Transverse colon (tissue), 4 donors: ENCODE measurements at regions not wholly inside any gene's neighbourhood (a gene's known extent, or its start where the extent isn't known, plus 50 kb on each side); places are given as distances from the start of the nearest gene placed in this dataset.
A peak's percentile ranks its signal among the peaks of the same experiment; 100 is the strongest.

ENCODE experiments used
- DNase-seq: peaks from one replicate; pipeline ENCODE4 v3.0.0-alpha.2; 2019
- H3K27ac ChIP-seq, 4 donors: fragments of 200-600 bp; sonication (generic); 2 replicates each; pipeline ENCODE4 v1.5.1; 2016 to 2018; ENCODE audit warnings: inconsistent platforms in 4 of 4
- H3K27me3 ChIP-seq: fragments of 200-600 bp; sonication (generic); 2 replicates; pipeline ENCODE4 v1.5.1; 2017; ENCODE audit warnings: inconsistent platforms
- H3K36me3 ChIP-seq, 4 donors: fragments of 200-600 bp; sonication (generic); 2 replicates each; pipeline ENCODE4 v1.5.1; 2017 to 2019; ENCODE audit warnings: inconsistent platforms in 4 of 4
- H3K4me1 ChIP-seq, 4 donors: fragments of 200-600 bp; sonication (generic); 2 replicates each; pipeline ENCODE4 v1.5.1; 2017 to 2020; ENCODE audit warnings: inconsistent platforms in 4 of 4
- H3K4me3 ChIP-seq, 4 donors: fragments of 200-600 bp; sonication (generic); 1 replicate in 1 of 4; 2 replicates in 3 of 4; pipeline versions ENCODE4 v1.5.1 to v1.6.1; 2017 to 2019; ENCODE audit warnings: inconsistent platforms in 4 of 4
- H3K9me3 ChIP-seq, 2 donors: fragments of 200-600 bp; sonication (generic); 2 replicates each; pipeline ENCODE4 v1.5.1; 2017 to 2019; ENCODE audit warnings: inconsistent platforms in 2 of 2
- EP300 ChIP-seq: sonication (generic); formaldehyde crosslinking; IDR thresholded peaks from one replicate; pipeline ENCODE4 v1.6.1; 2017; ENCODE audit warnings: antibody characterized with exemption, low read depth
- POLR2A ChIP-seq: fragments of 450-650 bp; IDR thresholded peaks from one replicate; pipeline ENCODE4 v1.6.1; 2016; ENCODE audit warnings: antibody characterized with exemption, mild to moderate bottlenecking, moderate library complexity
- POLR2AphosphoS5 ChIP-seq, 3 donors: sonication (generic); formaldehyde crosslinking; IDR thresholded peaks; one replicate each; pipeline ENCODE4 v1.6.1; 2016; ENCODE audit warnings: antibody characterized with exemption in 3 of 3
- WGBS, 2 donors: methylation state at CpG; one replicate each; pipeline ENCODE4 v1.1.5; 2018; ENCODE audit warnings: low coverage in 1 of 2; 5-methylcytosine and 5-hydroxymethylcytosine counted together
- in situ Hi-C, 4 donors: fragments of 200-750 bp; cut with MboI; loops; one replicate each; pipeline versions ENCODE4 v1.15.0 to v1.15.1; 2017; ENCODE audit warnings: low sequenced_read_pairs in 3 of 4, low pct_ligation_motif_present in 1 of 4, low pct_unique_long_range_greater_than_20kb in 1 of 4
- intact Hi-C: fragments of 100-400 bp; cut with DNase I; formaldehyde crosslinking; loops from one replicate; pipeline ENCODE4 v1.15.1; 2023; ENCODE audit warnings: low total_unique reads
- TF ChIP-seq, protein P1 (sequence below), 5 experiments: fragments of 200-600 bp in 3 of 5; fragments of 450-650 bp in 2 of 5; sonication (generic) in 3 of 5; IDR thresholded peaks; 1 replicate in 2 of 5; 2 replicates in 3 of 5; pipeline ENCODE4 v1.5.1; 2016 to 2017; ENCODE audit warnings: antibody characterized with exemption in 5 of 5, inconsistent platforms in 3 of 5, mild to moderate bottlenecking in 2 of 5, moderate library complexity in 1 of 5

- Histone ChIP-seq H3K4me1 (peaks cover 4 to 6% (median 5%) of the 10 kb centered on the region in 4 donors), H3K9me3 (no peaks in the 10 kb centered on the region), H3K27ac (no peak overlapping the region), H3K4me3 (peak overlapping the region in 1 of 4 donors; percentile 33), H3K27me3 (peaks cover 49% of the 10 kb centered on the region), H3K36me3 (no peaks in the 10 kb centered on the region)
- TF ChIP-seq, protein P1, sequence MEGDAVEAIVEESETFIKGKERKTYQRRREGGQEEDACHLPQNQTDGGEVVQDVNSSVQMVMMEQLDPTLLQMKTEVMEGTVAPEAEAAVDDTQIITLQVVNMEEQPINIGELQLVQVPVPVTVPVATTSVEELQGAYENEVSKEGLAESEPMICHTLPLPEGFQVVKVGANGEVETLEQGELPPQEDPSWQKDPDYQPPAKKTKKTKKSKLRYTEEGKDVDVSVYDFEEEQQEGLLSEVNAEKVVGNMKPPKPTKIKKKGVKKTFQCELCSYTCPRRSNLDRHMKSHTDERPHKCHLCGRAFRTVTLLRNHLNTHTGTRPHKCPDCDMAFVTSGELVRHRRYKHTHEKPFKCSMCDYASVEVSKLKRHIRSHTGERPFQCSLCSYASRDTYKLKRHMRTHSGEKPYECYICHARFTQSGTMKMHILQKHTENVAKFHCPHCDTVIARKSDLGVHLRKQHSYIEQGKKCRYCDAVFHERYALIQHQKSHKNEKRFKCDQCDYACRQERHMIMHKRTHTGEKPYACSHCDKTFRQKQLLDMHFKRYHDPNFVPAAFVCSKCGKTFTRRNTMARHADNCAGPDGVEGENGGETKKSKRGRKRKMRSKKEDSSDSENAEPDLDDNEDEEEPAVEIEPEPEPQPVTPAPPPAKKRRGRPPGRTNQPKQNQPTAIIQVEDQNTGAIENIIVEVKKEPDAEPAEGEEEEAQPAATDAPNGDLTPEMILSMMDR (IDR thresholded peaks at IDR 0.05): peak; percentile 70 to 95 (median 86)
- TF ChIP-seq EP300 (no peak), POLR2AphosphoS5 (IDR thresholded peaks at IDR 0.05) (no peak), POLR2A (no peak)
- intact Hi-C loops (no loop called here), in situ Hi-C loops (no loop called here)
- peak; percentile 72 for DNase-seq
- 8 to 15% methylated on average over 19 to 33 of the region's 33 CpGs for WGBS, 2 donors
Measured at GRCh38 chr17:79400989-79401703, 209.7 kb downstream of the RBFOX3 start.

- H3K9me3 ChIP-seq: no peaks in the 10 kb centered on the region
- no peak for DNase-seq
- no peak overlapping the region for H3K27ac ChIP-seq
- in situ Hi-C loops: loop anchor here (10.0 to 25.0 kb wide), 3 partner anchors 287 to 345 kb away; partner anchors contain the start of gene ENGASE (in 2 of the 4)
- TF ChIP-seq POLR2A: no peak
- no peak for TF ChIP-seq EP300
- TF ChIP-seq, protein P1 (IDR thresholded peaks at IDR 0.05): no peak
- TF ChIP-seq POLR2AphosphoS5 (IDR thresholded peaks at IDR 0.05): no peak
- peaks cover 4 to 6% (median 5%) of the 10 kb centered on the region in 4 donors for H3K4me1 ChIP-seq
- H3K4me3 ChIP-seq: no peak overlapping the region
- H3K36me3 ChIP-seq: no peaks in the 10 kb centered on the region
- intact Hi-C loops: loop anchor here (10.0 kb wide), 1 partner anchor 305 kb away; no protein-coding TSS in a partner anchor
- peaks cover 45% of the 10 kb centered on the region for H3K27me3 ChIP-seq
- WGBS, 2 donors: 54 to 58% methylated on average over 4 to 15 of the region's 15 CpGs
Measured at GRCh38 chr17:79399610-79400144, 211.2 kb downstream of the RBFOX3 start.

DNA sequence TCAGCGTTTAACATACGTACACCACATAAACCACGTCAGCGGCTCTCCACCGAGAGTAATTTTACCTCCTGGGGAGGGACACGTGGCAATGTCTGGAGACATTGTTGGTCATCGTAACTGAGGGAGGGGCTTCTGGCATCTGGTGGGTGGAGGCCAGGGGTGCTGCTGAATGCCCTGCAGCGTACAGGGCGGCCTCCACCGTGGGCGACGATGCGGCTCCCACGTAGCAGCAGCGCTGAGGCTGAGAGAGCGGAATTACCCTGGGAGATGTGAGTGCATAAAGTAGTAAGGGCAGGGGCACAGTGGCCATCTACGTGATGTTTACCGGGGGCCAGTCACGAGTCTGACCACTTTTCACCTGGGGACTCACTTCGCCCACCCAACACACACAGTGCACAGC, 212.4 kb downstream of the RBFOX3 start:
- no peak for DNase-seq
- 84% methylated on average over 20 of the region's 20 CpGs; no CpG with 5 or more reads in 1 of the 2 donors for WGBS, 2 donors
- H3K27ac ChIP-seq: no peak overlapping the region
- H3K9me3 ChIP-seq: no peaks in the 10 kb centered on the region
- TF ChIP-seq, protein P1 (IDR thresholded peaks at IDR 0.05): no peak
- TF ChIP-seq POLR2A (no peak), EP300 (no peak), POLR2AphosphoS5 (IDR thresholded peaks at IDR 0.05) (no peak)
- intact Hi-C loops: loop anchor here (10.0 kb wide), 1 partner anchor 306 kb away; no protein-coding TSS in a partner anchor
- in situ Hi-C loops: loop anchor here (10.0 to 25.0 kb wide), 3 partner anchors 286 to 344 kb away; partner anchors contain the start of gene ENGASE (in 2 of the 4)
- H3K4me3 ChIP-seq: no peak overlapping the region
- H3K4me1 ChIP-seq: peaks cover 4 to 6% (median 5%) of the 10 kb centered on the region in 4 donors
- H3K27me3 ChIP-seq: peaks cover 45% of the 10 kb centered on the region
- H3K36me3 ChIP-seq: no peaks in the 10 kb centered on the region

DNA sequence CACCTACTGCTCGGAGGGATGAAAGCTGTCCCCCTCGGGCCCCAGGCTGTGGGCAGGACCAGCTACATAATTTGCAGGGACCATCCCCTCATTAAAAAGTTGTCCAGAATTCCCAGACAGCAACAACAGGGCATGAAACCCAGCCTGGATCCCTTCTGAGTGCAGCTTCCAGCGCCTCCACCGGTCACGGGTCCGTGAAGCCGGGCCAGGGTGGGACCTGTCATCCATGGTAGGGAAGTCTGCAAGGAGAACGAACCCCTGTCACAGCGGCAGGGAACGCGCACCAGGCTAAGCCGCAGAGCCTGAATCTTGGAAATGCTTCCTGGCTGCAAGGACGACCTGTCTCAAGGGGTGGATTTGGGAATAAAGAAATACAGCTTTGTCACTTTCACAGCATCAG, 214.2 kb downstream of the RBFOX3 start:
- Histone ChIP-seq H3K27me3 (peaks cover 46% of the 10 kb centered on the region), H3K27ac (no peak overlapping the region), H3K9me3 (no peaks in the 10 kb centered on the region), H3K4me3 (no peak overlapping the region), H3K4me1 (peaks cover 4 to 6% (median 5%) of the 10 kb centered on the region in 4 donors), H3K36me3 (no peaks in the 10 kb centered on the region)
- WGBS, 2 donors: 71% methylated on average over 13 of the region's 13 CpGs; no CpG with 5 or more reads in 1 of the 2 donors
- DNase-seq: no peak
- intact Hi-C loops: loop anchor here (10.0 kb wide), 1 partner anchor 308 kb away; no protein-coding TSS in a partner anchor
- in situ Hi-C loops: loop anchor here (10.0 to 25.0 kb wide), 3 partner anchors 284 to 342 kb away; partner anchors contain the start of gene ENGASE (in 2 of the 4)
- TF ChIP-seq EP300 (no peak), POLR2A (no peak), POLR2AphosphoS5 (IDR thresholded peaks at IDR 0.05) (no peak)
- TF ChIP-seq, protein P1 (IDR thresholded peaks at IDR 0.05): no peak
